ENCODE measurements at regions not wholly inside any gene's neighbourhood (a gene's known extent, or its start where the extent isn't known, plus 50 kb on each side); places are given as distances from the start of the nearest gene placed in this dataset.

GRCh38 chr12:107903341-107904061 is 129.0 kb downstream of the ASCL4 start (continued):
- TF ChIP-seq YY1 (IDR thresholded peaks at IDR 0.05; ENCODE audit: borderline replicate concordance in 1 of 3, control insufficient read depth in 1 of 3, extremely low read depth in 1 of 3, insufficient read depth in 3 of 3, insufficient read length in 1 of 3, insufficient replicate concordance in 2 of 3, low read depth in 1 of 3, low read length in 2 of 3) (peak; percentile 19 to 84 (median 82)), HSF4 (CRISPR knock-in tag; IDR thresholded peaks at IDR 0.05; ENCODE audit: borderline replicate concordance) (no peak), ZBTB8A (IDR thresholded peaks at IDR 0.05; ENCODE audit: partially characterized antibody) (no peak), DDX20 (tag; IDR thresholded peaks at IDR 0.05; ENCODE audit: low read depth) (no peak), XRCC4 (IDR thresholded peaks at IDR 0.05; ENCODE audit: extremely low read depth, insufficient read depth, insufficient read length) (no peak), KAT7 (CRISPR knock-in tag; IDR thresholded peaks at IDR 0.05; ENCODE audit: borderline replicate concordance) (0 out of 2 replicates have a peak, but pooled peaks have one; percentile 35), NR2C2 (CRISPR knock-in tag; IDR thresholded peaks at IDR 0.05) (no peak), NR2C2 (tag; IDR thresholded peaks at IDR 0.05) (peak; percentile 36; the same call in 1 of the 2 replicates), FOXK2 (conservative IDR thresholded peaks at IDR 0.05 in 1 of 2, IDR thresholded peaks at IDR 0.05 in 1 of 2; ENCODE audit: low read depth in 2 of 2) (peak in 1 of 2 experiments; percentile 27; a peak in 1 of 4 replicates), MCM5 (IDR thresholded peaks at IDR 0.05; ENCODE audit: low read depth) (no peak), KLF6 (CRISPR knock-in tag; IDR thresholded peaks at IDR 0.05; ENCODE audit: borderline replicate concordance) (no peak; the same call in 1 of the 2 replicates), PHF8 (IDR thresholded peaks at IDR 0.05; ENCODE audit: borderline replicate concordance, low read length) (peak; percentile 74; the same call in 1 of the 2 replicates), LEF1 (IDR thresholded peaks at IDR 0.05) (no peak), RAD51 (IDR thresholded peaks at IDR 0.05; ENCODE audit: borderline replicate concordance, low read depth) (no peak), POLR2AphosphoS5 (IDR thresholded peaks at IDR 0.05; ENCODE audit: control insufficient read depth, insufficient read depth, low read depth, low read length) (peak; percentile 56), ZNF75A (CRISPR knock-in tag; IDR thresholded peaks at IDR 0.05) (no peak), ZNF23 (CRISPR knock-in tag; IDR thresholded peaks at IDR 0.05) (no peak), ZNF830 (CRISPR knock-in tag; IDR thresholded peaks at IDR 0.05) (no peak), ZNF274 (IDR thresholded peaks at IDR 0.05; ENCODE audit: borderline replicate concordance, low read depth, low read length) (no peak), KAT8 (IDR thresholded peaks at IDR 0.05; ENCODE audit: low read depth) (no peak), SIRT6 (IDR thresholded peaks at IDR 0.05; ENCODE audit: low read depth, low read length) (no peak)
- TF ChIP-seq, protein P1, sequence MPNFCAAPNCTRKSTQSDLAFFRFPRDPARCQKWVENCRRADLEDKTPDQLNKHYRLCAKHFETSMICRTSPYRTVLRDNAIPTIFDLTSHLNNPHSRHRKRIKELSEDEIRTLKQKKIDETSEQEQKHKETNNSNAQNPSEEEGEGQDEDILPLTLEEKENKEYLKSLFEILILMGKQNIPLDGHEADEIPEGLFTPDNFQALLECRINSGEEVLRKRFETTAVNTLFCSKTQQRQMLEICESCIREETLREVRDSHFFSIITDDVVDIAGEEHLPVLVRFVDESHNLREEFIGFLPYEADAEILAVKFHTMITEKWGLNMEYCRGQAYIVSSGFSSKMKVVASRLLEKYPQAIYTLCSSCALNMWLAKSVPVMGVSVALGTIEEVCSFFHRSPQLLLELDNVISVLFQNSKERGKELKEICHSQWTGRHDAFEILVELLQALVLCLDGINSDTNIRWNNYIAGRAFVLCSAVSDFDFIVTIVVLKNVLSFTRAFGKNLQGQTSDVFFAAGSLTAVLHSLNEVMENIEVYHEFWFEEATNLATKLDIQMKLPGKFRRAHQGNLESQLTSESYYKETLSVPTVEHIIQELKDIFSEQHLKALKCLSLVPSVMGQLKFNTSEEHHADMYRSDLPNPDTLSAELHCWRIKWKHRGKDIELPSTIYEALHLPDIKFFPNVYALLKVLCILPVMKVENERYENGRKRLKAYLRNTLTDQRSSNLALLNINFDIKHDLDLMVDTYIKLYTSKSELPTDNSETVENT (CRISPR knock-in tag; IDR thresholded peaks at IDR 0.05) = peak; percentile 45; the same call in 1 of the 2 replicates
- TF ChIP-seq, protein P2, sequence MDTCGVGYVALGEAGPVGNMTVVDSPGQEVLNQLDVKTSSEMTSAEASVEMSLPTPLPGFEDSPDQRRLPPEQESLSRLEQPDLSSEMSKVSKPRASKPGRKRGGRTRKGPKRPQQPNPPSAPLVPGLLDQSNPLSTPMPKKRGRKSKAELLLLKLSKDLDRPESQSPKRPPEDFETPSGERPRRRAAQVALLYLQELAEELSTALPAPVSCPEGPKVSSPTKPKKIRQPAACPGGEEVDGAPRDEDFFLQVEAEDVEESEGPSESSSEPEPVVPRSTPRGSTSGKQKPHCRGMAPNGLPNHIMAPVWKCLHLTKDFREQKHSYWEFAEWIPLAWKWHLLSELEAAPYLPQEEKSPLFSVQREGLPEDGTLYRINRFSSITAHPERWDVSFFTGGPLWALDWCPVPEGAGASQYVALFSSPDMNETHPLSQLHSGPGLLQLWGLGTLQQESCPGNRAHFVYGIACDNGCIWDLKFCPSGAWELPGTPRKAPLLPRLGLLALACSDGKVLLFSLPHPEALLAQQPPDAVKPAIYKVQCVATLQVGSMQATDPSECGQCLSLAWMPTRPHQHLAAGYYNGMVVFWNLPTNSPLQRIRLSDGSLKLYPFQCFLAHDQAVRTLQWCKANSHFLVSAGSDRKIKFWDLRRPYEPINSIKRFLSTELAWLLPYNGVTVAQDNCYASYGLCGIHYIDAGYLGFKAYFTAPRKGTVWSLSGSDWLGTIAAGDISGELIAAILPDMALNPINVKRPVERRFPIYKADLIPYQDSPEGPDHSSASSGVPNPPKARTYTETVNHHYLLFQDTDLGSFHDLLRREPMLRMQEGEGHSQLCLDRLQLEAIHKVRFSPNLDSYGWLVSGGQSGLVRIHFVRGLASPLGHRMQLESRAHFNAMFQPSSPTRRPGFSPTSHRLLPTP (IDR thresholded peaks at IDR 0.05; ENCODE audit: borderline replicate concordance, extremely low read depth, insufficient read length) = no peak

Data from K562 (cell line).